Esophagus squamous epithelium (tissue), 5 donors: ENCODE measurements at regions not wholly inside any gene's neighbourhood (a gene's known extent, or its start where the extent isn't known, plus 50 kb on each side); places are given as distances from the start of the nearest gene placed in this dataset.

Experiments
- DNase-seq: peaks from one replicate; lab custom pipeline; 2025; lab: John Stamatoyannopoulos, UW
- H3K27ac ChIP-seq, 4 donors: fragments of 200-600 bp; sonication (generic); one replicate each; pipeline ENCODE4 v1.5.1; 2016 to 2019; ENCODE audit warnings: mild to moderate bottlenecking in 1 of 4
- H3K27me3 ChIP-seq, 4 donors: fragments of 200-600 bp; sonication (generic); 1 replicate in 3 of 4; 2 replicates in 1 of 4; pipeline versions ENCODE4 v1.5.1 to v1.6.0; 2017 to 2021; ENCODE audit warnings: antibody characterized with exemption in 1 of 4
- H3K36me3 ChIP-seq, 3 donors: fragments of 200-600 bp; sonication (generic); one replicate each; pipeline ENCODE4 v1.5.1; 2016 to 2019
- H3K4me1 ChIP-seq, 3 donors: fragments of 200-600 bp; sonication (generic); one replicate each; pipeline ENCODE4 v1.5.1; 2017 to 2019
- H3K4me3 ChIP-seq, 4 donors: fragments of 200-600 bp; sonication (generic); 1 replicate in 3 of 4; 2 replicates in 1 of 4; pipeline ENCODE4 v1.5.1; 2016 to 2019; ENCODE audit warnings: mild to moderate bottlenecking in 2 of 4, moderate library complexity in 1 of 4
- H3K9me3 ChIP-seq, 3 donors: fragments of 200-600 bp; sonication (generic); one replicate each; pipeline ENCODE4 v1.5.1; 2016 to 2019
- CTCF ChIP-seq, 6 experiments: fragments of 450-650 bp in 4 of 6; fragments of 200-600 bp in 2 of 6; sonication (generic) in 2 of 6; IDR thresholded peaks; one replicate each; pipeline ENCODE4 v1.5.1; 2016 to 2019; ENCODE audit warnings: antibody characterized with exemption in 6 of 6, mild to moderate bottlenecking in 4 of 6, moderate library complexity in 4 of 6
- POLR2A ChIP-seq, 4 donors: fragments of 450-650 bp; IDR thresholded peaks; one replicate each; pipeline ENCODE4 v1.6.1; 2017; ENCODE audit warnings: antibody characterized with exemption in 4 of 4, mild to moderate bottlenecking in 4 of 4, moderate library complexity in 3 of 4
- WGBS, 2 donors: methylation state at CpG; one replicate each; pipeline ENCODE4 v1.1.5; 2018; 5-methylcytosine and 5-hydroxymethylcytosine counted together
- intact Hi-C: fragments of 100-400 bp; cut with DNase I; formaldehyde crosslinking; loops from one replicate; pipeline ENCODE4 v1.15.0; 2022
- donor health status: DM: yes; HTN: yes; CAD: no.

- no peak overlapping the region for H3K4me3 ChIP-seq
- WGBS, 2 donors = 76 to 88% methylated on average over 1 of the region's 1 CpG
- H3K36me3 ChIP-seq = no peaks in the 10 kb centered on the region
- no peak overlapping the region for H3K27ac ChIP-seq
- intact Hi-C loops = no loop called here
- peaks cover 0 to 13% (median 0%) of the 10 kb centered on the region in 3 donors for H3K4me1 ChIP-seq
- no peak for TF ChIP-seq CTCF (IDR thresholded peaks at IDR 0.05)
- H3K27me3 ChIP-seq = no peaks in the 10 kb centered on the region
- no peak for DNase-seq
- peaks cover 0 to 19% (median 12%) of the 10 kb centered on the region in 3 donors for H3K9me3 ChIP-seq
These were observed 252.3 kb upstream of the WDFY3 start for GRCh38 chr4:85218756-85219155.

- WGBS, 2 donors = 25 to 26% methylated on average over 2 of the region's 2 CpGs
- DNase-seq = no peak
These were observed 253.3 kb upstream of the ARHGAP24 start for GRCh38 chr4:85221606-85222005.

GRCh38 chr4:85222561-85222960 is 252.4 kb upstream of the ARHGAP24 start:
- no peak for DNase-seq
- intact Hi-C loops = no loop called here
- TF ChIP-seq CTCF (IDR thresholded peaks at IDR 0.05) = no peak
- TF ChIP-seq POLR2A (IDR thresholded peaks at IDR 0.05) = no peak
- H3K9me3 ChIP-seq = peaks cover 0 to 8% (median 5%) of the 10 kb centered on the region in 3 donors
- H3K4me3 ChIP-seq = no peak overlapping the region
- H3K36me3 ChIP-seq = no peaks in the 10 kb centered on the region
- peaks cover 0 to 13% (median 0%) of the 10 kb centered on the region in 3 donors for H3K4me1 ChIP-seq
- no peak overlapping the region for H3K27ac ChIP-seq
- 54 to 57% methylated on average over 4 of the region's 4 CpGs for WGBS, 2 donors
- no peaks in the 10 kb centered on the region for H3K27me3 ChIP-seq

More at GRCh38 chr4:85221606-85222005, 253.3 kb upstream of the ARHGAP24 start:
- no peaks in the 10 kb centered on the region for H3K27me3 ChIP-seq
- H3K27ac ChIP-seq = no peak overlapping the region
- peaks cover 0 to 13% (median 0%) of the 10 kb centered on the region in 3 donors for H3K4me1 ChIP-seq
- H3K4me3 ChIP-seq = no peak overlapping the region
- intact Hi-C loops = no loop called here
- H3K36me3 ChIP-seq = no peaks in the 10 kb centered on the region
- H3K9me3 ChIP-seq = peaks cover 0 to 13% (median 12%) of the 10 kb centered on the region in 3 donors
- TF ChIP-seq POLR2A (IDR thresholded peaks at IDR 0.05) (no peak), CTCF (IDR thresholded peaks at IDR 0.05) (no peak)

- H3K27me3 ChIP-seq = no peaks in the 10 kb centered on the region
- no peak overlapping the region for H3K4me3 ChIP-seq
- no peak for TF ChIP-seq CTCF (IDR thresholded peaks at IDR 0.05)
- no peaks in the 10 kb centered on the region for H3K36me3 ChIP-seq
- H3K9me3 ChIP-seq = no peaks in the 10 kb centered on the region
- WGBS, 2 donors = 66 to 70% methylated on average over 2 of the region's 2 CpGs
- DNase-seq = no peak
- intact Hi-C loops = no loop called here
- no peaks in the 10 kb centered on the region for H3K4me1 ChIP-seq
- no peak overlapping the region for H3K27ac ChIP-seq
These were observed 246.7 kb upstream of the ARHGAP24 start for GRCh38 chr4:85228264-85228663.

- WGBS, 2 donors = 76 to 78% methylated on average over 3 of the region's 3 CpGs
- no peak for TF ChIP-seq POLR2A (IDR thresholded peaks at IDR 0.05)
- TF ChIP-seq CTCF (IDR thresholded peaks at IDR 0.05) = no peak
- intact Hi-C loops = no loop called here
- Histone ChIP-seq H3K27ac (no peak overlapping the region), H3K4me3 (no peak overlapping the region), H3K4me1 (no peaks in the 10 kb centered on the region), H3K27me3 (no peaks in the 10 kb centered on the region), H3K36me3 (no peaks in the 10 kb centered on the region), H3K9me3 (no peaks in the 10 kb centered on the region)
- no peak for DNase-seq
These were observed 241.4 kb upstream of the ARHGAP24 start for GRCh38 chr4:85233516-85233915.
